Esophagus muscularis mucosa (tissue), 3 donors: ENCODE measurements at regions not wholly inside any gene's neighbourhood (a gene's known extent, or its start where the extent isn't known, plus 50 kb on each side); places are given as distances from the start of the nearest gene placed in this dataset.

Experiments
- POLR2A ChIP-seq: fragments of 450-650 bp; IDR thresholded peaks from one replicate; pipeline ENCODE4 v1.6.1; 2017; ENCODE audit warnings: antibody characterized with exemption, moderate library complexity, mild to moderate bottlenecking, low read depth
- TF ChIP-seq, protein P1 (sequence below), 3 experiments: fragments of 200-600 bp in 2 of 3; fragments of 450-650 bp in 1 of 3; sonication (generic) in 2 of 3; IDR thresholded peaks; one replicate each; pipeline ENCODE4 v1.5.1; 2017 to 2019; ENCODE audit warnings: antibody characterized with exemption in 3 of 3, mild to moderate bottlenecking in 2 of 3, moderate library complexity in 1 of 3

DNA sequence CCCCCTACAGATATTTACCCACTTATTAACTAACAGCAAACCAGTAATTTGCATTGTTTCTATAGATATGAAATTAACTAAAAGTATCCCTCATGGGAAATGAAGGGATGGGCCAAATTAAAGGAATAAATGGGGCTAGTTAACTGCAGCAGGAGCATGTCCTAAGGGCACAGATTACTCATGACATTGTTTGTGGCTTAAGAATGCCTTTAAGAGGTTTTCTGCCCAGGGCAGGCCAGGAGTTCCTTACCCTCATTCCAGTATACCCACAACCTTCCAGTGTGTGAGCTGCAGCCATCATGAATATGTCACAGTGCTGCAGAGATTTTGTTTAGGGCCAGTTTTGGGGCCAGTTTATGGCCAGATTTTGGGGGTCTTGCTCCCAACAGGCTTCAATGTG lies 1101.9 kb downstream of the PRIM2 start:
- TF ChIP-seq, protein P1, sequence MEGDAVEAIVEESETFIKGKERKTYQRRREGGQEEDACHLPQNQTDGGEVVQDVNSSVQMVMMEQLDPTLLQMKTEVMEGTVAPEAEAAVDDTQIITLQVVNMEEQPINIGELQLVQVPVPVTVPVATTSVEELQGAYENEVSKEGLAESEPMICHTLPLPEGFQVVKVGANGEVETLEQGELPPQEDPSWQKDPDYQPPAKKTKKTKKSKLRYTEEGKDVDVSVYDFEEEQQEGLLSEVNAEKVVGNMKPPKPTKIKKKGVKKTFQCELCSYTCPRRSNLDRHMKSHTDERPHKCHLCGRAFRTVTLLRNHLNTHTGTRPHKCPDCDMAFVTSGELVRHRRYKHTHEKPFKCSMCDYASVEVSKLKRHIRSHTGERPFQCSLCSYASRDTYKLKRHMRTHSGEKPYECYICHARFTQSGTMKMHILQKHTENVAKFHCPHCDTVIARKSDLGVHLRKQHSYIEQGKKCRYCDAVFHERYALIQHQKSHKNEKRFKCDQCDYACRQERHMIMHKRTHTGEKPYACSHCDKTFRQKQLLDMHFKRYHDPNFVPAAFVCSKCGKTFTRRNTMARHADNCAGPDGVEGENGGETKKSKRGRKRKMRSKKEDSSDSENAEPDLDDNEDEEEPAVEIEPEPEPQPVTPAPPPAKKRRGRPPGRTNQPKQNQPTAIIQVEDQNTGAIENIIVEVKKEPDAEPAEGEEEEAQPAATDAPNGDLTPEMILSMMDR (IDR thresholded peaks at IDR 0.05): no peak
- TF ChIP-seq POLR2A: no peak
